ENCODE measurements at regions not wholly inside any gene's neighbourhood (a gene's known extent, or its start where the extent isn't known, plus 50 kb on each side); places are given as distances from the start of the nearest gene placed in this dataset.

GRCh38 chr2:168323529-168324021 lies 76.2 kb upstream of the STK39 start:
- Histone ChIP-seq H4K20me1 (ENCODE audit: control insufficient read depth, extremely low read depth, insufficient read depth, low read length) (no peaks in the 10 kb centered on the region), H3K27ac (ENCODE audit: insufficient read depth, low read length) (no peak overlapping the region), H3K4me1 (ENCODE audit: control insufficient read depth, extremely low read depth, insufficient read depth, low read length) (no peaks in the 10 kb centered on the region), H3K9me3 (ENCODE audit: control insufficient read depth, insufficient read depth, low read depth, low read length) (no peaks in the 10 kb centered on the region), H3K79me2 (ENCODE audit: control insufficient read depth, insufficient read depth, low read length) (no peaks in the 10 kb centered on the region), H3K4me3 (replicated peaks in 1 of 4; ENCODE audit: control extremely low read depth in 1 of 4, insufficient read depth in 1 of 4, low read depth in 3 of 4, low read length in 4 of 4) (no peak overlapping the region), H3K4me2 (ENCODE audit: extremely low read depth, insufficient read depth, low read length) (no peak overlapping the region), H2AFZ (ENCODE audit: low read length) (no peak overlapping the region), H3K27me3 (ENCODE audit: control insufficient read depth, insufficient read depth, low read length) (no peaks in the 10 kb centered on the region), H3K9ac (ENCODE audit: insufficient read depth, low read length) (no peak overlapping the region), H3K36me3 (ENCODE audit: control insufficient read depth, insufficient read depth, low read length) (no peaks in the 10 kb centered on the region)
- no peak for DNase-seq (ENCODE audit: low read depth in 2 of 2)
- TF ChIP-seq EZH2 (IDR thresholded peaks at IDR 0.05; ENCODE audit: low read length, missing control alignments) (no peak), CTCF (conservative IDR thresholded peaks at IDR 0.05 in 1 of 2, IDR thresholded peaks at IDR 0.05 in 1 of 2; ENCODE audit: low read depth in 1 of 2, low read length in 2 of 2) (no peak)

GRCh38 chr2:168326572-168326971 lies 79.2 kb upstream of the STK39 start:
- Histone ChIP-seq H2AFZ (ENCODE audit: low read length) (no peak overlapping the region), H4K20me1 (ENCODE audit: control insufficient read depth, extremely low read depth, insufficient read depth, low read length) (no peaks in the 10 kb centered on the region), H3K9ac (ENCODE audit: insufficient read depth, low read length) (no peak overlapping the region), H3K4me1 (ENCODE audit: control insufficient read depth, extremely low read depth, insufficient read depth, low read length) (no peaks in the 10 kb centered on the region), H3K36me3 (ENCODE audit: control insufficient read depth, insufficient read depth, low read length) (no peaks in the 10 kb centered on the region), H3K27ac (ENCODE audit: insufficient read depth, low read length) (no peak overlapping the region), H3K4me2 (ENCODE audit: extremely low read depth, insufficient read depth, low read length) (no peak overlapping the region), H3K4me3 (replicated peaks in 1 of 4; ENCODE audit: control extremely low read depth in 1 of 4, insufficient read depth in 1 of 4, low read depth in 3 of 4, low read length in 4 of 4) (no peak overlapping the region), H3K27me3 (ENCODE audit: control insufficient read depth, insufficient read depth, low read length) (no peaks in the 10 kb centered on the region), H3K9me3 (ENCODE audit: control insufficient read depth, insufficient read depth, low read depth, low read length) (no peaks in the 10 kb centered on the region), H3K79me2 (ENCODE audit: control insufficient read depth, insufficient read depth, low read length) (no peaks in the 10 kb centered on the region)
- no peak for TF ChIP-seq EZH2 (IDR thresholded peaks at IDR 0.05; ENCODE audit: low read length, missing control alignments)
- TF ChIP-seq CTCF (conservative IDR thresholded peaks at IDR 0.05 in 1 of 2, IDR thresholded peaks at IDR 0.05 in 1 of 2; ENCODE audit: low read depth in 1 of 2, low read length in 2 of 2): no peak
- DNase-seq (ENCODE audit: low read depth in 2 of 2): no peak

GRCh38 chr2:168327328-168327727 lies 79.9 kb upstream of the STK39 start:
- Histone ChIP-seq H4K20me1 (ENCODE audit: control insufficient read depth, extremely low read depth, insufficient read depth, low read length) (no peaks in the 10 kb centered on the region), H3K27me3 (ENCODE audit: control insufficient read depth, insufficient read depth, low read length) (no peaks in the 10 kb centered on the region), H3K9ac (ENCODE audit: insufficient read depth, low read length) (no peak overlapping the region), H3K4me1 (ENCODE audit: control insufficient read depth, extremely low read depth, insufficient read depth, low read length) (no peaks in the 10 kb centered on the region), H3K79me2 (ENCODE audit: control insufficient read depth, insufficient read depth, low read length) (no peaks in the 10 kb centered on the region), H3K4me3 (replicated peaks in 1 of 4; ENCODE audit: control extremely low read depth in 1 of 4, insufficient read depth in 1 of 4, low read depth in 3 of 4, low read length in 4 of 4) (no peak overlapping the region), H2AFZ (ENCODE audit: low read length) (no peak overlapping the region), H3K36me3 (ENCODE audit: control insufficient read depth, insufficient read depth, low read length) (no peaks in the 10 kb centered on the region), H3K27ac (ENCODE audit: insufficient read depth, low read length) (no peak overlapping the region), H3K4me2 (ENCODE audit: extremely low read depth, insufficient read depth, low read length) (no peak overlapping the region), H3K9me3 (ENCODE audit: control insufficient read depth, insufficient read depth, low read depth, low read length) (no peaks in the 10 kb centered on the region)
- DNase-seq (ENCODE audit: low read depth in 2 of 2): no peak
- TF ChIP-seq EZH2 (IDR thresholded peaks at IDR 0.05; ENCODE audit: low read length, missing control alignments) (no peak), CTCF (conservative IDR thresholded peaks at IDR 0.05 in 1 of 2, IDR thresholded peaks at IDR 0.05 in 1 of 2; ENCODE audit: low read depth in 1 of 2, low read length in 2 of 2) (no peak)

All from fibroblast of lung (primary cell).